Large intestine (tissue), 3 donors: ENCODE measurements at regions not wholly inside any gene's neighbourhood (a gene's known extent, or its start where the extent isn't known, plus 50 kb on each side); places are given as distances from the start of the nearest gene placed in this dataset.

Source experiments
- DNase-seq, 2 donors: peaks; one replicate each; pipeline versions ENCODE4 v3.0.0 to v3.0.0-alpha.2; 2013
- H3K27ac ChIP-seq: one replicate; pipeline ENCODE4 v1.5.1; 2013; ENCODE audit warnings: low read length
- H3K27me3 ChIP-seq: 2 replicates; pipeline ENCODE4 v1.6.1; 2013; ENCODE audit warnings: low read length; ENCODE audit not compliant: control insufficient read depth, insufficient read depth
- H3K36me3 ChIP-seq: 2 replicates; pipeline ENCODE4 v1.6.1; 2013; ENCODE audit warnings: low read length; ENCODE audit not compliant: control insufficient read depth, insufficient read depth
- H3K4me1 ChIP-seq: one replicate; pipeline ENCODE4 v1.6.1; 2013; ENCODE audit warnings: low read length; ENCODE audit not compliant: control insufficient read depth, insufficient read depth
- H3K4me3 ChIP-seq: one replicate; pipeline ENCODE4 v1.5.1; 2013; ENCODE audit warnings: low read length
- H3K9me3 ChIP-seq: one replicate; pipeline ENCODE4 v1.6.1; 2013; ENCODE audit warnings: mild to moderate bottlenecking, low read depth, low read length, moderate library complexity; ENCODE audit not compliant: control insufficient read depth
- WGBS: methylation state at CpG from one replicate; pipeline ENCODE4 v1.1.5; 2013; ENCODE audit warnings: low lambda C conversion rate; ENCODE audit not compliant: insufficient coverage; 5-methylcytosine and 5-hydroxymethylcytosine counted together

- DNase-seq: no peak
- Histone ChIP-seq H3K36me3 (no peaks in the 10 kb centered on the region), H3K27me3 (no peaks in the 10 kb centered on the region), H3K4me3 (no peak overlapping the region), H3K9me3 (no peaks in the 10 kb centered on the region), H3K4me1 (no peaks in the 10 kb centered on the region), H3K27ac (no peak overlapping the region)
- WGBS: 100% methylated on average over 1 of the region's 1 CpG
Observed at GRCh38 chr1:14109276-14109635, 409.3 kb downstream of the PRDM2 start.

- no peaks in the 10 kb centered on the region for H3K9me3 ChIP-seq
- no peaks in the 10 kb centered on the region for H3K27me3 ChIP-seq
- H3K36me3 ChIP-seq: no peaks in the 10 kb centered on the region
- WGBS: no CpG with 5 or more reads among the region's 2 CpGs
- H3K4me1 ChIP-seq: no peaks in the 10 kb centered on the region
- H3K27ac ChIP-seq: no peak overlapping the region
- DNase-seq: no peak
- no peak overlapping the region for H3K4me3 ChIP-seq
Observed at GRCh38 chr1:14110040-14110439, 410.1 kb downstream of the PRDM2 start.

DNA sequence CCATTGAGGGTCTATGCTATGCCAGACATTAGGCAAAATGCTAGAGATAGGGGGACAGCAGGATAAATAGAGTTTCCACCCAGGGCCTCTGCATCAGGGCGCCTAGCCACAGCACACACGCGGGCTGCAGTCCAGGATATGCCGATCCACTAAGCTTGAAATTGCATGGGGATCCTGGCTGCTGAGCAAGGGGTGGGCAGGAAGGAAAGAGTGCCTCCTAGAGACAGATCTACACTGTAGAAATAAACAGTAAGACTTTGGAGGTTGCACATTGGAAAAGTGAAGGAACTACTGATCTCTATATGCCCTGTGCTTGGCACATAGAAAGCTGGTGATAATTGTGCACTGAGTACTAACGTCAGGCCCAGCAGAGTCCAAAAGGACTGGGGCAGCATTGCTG is 411.1 kb downstream of the PRDM2 start:
- no peak overlapping the region for H3K27ac ChIP-seq
- no peaks in the 10 kb centered on the region for H3K4me1 ChIP-seq
- H3K27me3 ChIP-seq: no peaks in the 10 kb centered on the region
- no peak overlapping the region for H3K4me3 ChIP-seq
- DNase-seq: no peak
- no peaks in the 10 kb centered on the region for H3K36me3 ChIP-seq
- WGBS: no CpG with 5 or more reads among the region's 5 CpGs
- no peaks in the 10 kb centered on the region for H3K9me3 ChIP-seq

DNA sequence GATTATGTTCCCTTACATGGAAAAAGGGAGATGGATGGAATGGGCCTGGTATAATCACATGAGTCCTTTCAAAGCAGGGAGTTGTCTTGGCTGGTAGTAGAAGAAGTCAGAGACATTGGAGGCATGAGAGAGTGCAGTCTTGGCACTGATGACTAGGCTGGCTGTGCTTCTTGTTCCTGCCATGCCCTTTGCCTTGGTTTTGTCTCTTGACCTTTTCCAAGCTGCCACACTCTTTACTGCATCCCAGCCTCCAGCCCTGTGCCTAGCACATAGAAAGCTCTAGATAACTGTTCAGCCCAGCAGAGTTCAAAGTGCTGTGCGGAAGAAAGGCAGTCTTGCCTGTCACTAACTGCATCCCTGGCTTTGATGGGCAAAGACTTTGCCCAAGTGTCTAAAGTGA is 412.6 kb downstream of the PRDM2 start:
- Histone ChIP-seq H3K4me1 (no peaks in the 10 kb centered on the region), H3K27me3 (no peaks in the 10 kb centered on the region), H3K36me3 (no peaks in the 10 kb centered on the region), H3K4me3 (no peak overlapping the region), H3K9me3 (no peaks in the 10 kb centered on the region), H3K27ac (no peak overlapping the region)
- WGBS: no CpG with 5 or more reads among the region's 1 CpG
- no peak for DNase-seq

DNA sequence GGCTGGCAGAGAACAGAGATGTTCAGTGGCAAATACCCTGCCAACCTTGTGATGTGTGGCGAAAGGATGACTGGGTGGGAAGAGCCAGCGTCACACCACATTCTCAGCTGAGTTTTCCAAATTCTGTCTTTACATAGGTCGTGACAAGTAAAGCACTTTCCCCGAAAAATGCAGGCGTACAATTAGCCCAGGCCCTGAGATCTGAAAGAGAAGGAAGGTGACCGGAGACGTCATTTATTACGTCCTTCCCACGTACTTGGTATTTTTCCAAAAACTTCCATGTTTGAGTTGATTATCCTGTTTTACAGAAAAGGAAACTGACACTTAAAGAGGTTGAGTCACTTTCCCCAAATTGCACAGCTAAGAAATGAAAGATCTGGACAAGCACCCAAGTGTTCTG is 413.3 kb downstream of the PRDM2 start:
- H3K9me3 ChIP-seq: no peaks in the 10 kb centered on the region
- no peaks in the 10 kb centered on the region for H3K27me3 ChIP-seq
- no peaks in the 10 kb centered on the region for H3K4me1 ChIP-seq
- WGBS: no CpG with 5 or more reads among the region's 9 CpGs
- H3K27ac ChIP-seq: no peak overlapping the region
- no peak for DNase-seq
- H3K36me3 ChIP-seq: no peaks in the 10 kb centered on the region
- no peak overlapping the region for H3K4me3 ChIP-seq

GRCh38 chr1:14113841-14114567 is 414.0 kb downstream of the PRDM2 start:
- Histone ChIP-seq H3K4me1 (no peaks in the 10 kb centered on the region), H3K27ac (no peak overlapping the region), H3K4me3 (no peak overlapping the region), H3K36me3 (no peaks in the 10 kb centered on the region), H3K27me3 (no peaks in the 10 kb centered on the region), H3K9me3 (no peaks in the 10 kb centered on the region)
- DNase-seq: peak in 1 of 2 donors; percentile 15
- WGBS: 83% methylated on average over 3 of the region's 15 CpGs

GRCh38 chr1:14115976-14116375 is 416.0 kb downstream of the PRDM2 start:
- Histone ChIP-seq H3K9me3 (no peaks in the 10 kb centered on the region), H3K4me3 (no peak overlapping the region), H3K27me3 (no peaks in the 10 kb centered on the region), H3K4me1 (no peaks in the 10 kb centered on the region), H3K27ac (no peak overlapping the region), H3K36me3 (no peaks in the 10 kb centered on the region)
- 100% methylated on average over 2 of the region's 4 CpGs for WGBS
- DNase-seq: no peak

DNA sequence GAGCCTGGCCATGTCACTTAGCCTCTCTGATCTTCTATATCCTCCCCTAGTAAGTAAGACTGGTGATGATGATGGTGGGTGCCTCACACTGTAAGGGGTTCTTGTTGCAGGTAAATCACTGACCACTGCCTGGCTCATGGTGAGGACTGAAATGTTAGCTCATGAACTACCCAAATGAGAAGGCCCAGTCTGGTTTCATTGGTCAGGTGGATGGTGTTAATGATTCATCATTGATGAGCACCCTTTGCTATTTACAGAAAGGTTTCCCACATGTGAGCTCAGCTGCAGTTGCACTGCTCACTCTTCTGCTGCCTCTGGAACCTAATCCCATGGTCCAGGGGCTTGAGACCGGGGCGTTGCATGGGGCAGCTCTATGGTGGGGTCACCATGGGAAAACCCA is 417.7 kb downstream of the PRDM2 start:
- H3K36me3 ChIP-seq: no peaks in the 10 kb centered on the region
- no peaks in the 10 kb centered on the region for H3K9me3 ChIP-seq
- H3K4me1 ChIP-seq: no peaks in the 10 kb centered on the region
- H3K27me3 ChIP-seq: no peaks in the 10 kb centered on the region
- no CpG with 5 or more reads among the region's 2 CpGs for WGBS
- DNase-seq: no peak
- no peak overlapping the region for H3K4me3 ChIP-seq
- no peak overlapping the region for H3K27ac ChIP-seq

DNA sequence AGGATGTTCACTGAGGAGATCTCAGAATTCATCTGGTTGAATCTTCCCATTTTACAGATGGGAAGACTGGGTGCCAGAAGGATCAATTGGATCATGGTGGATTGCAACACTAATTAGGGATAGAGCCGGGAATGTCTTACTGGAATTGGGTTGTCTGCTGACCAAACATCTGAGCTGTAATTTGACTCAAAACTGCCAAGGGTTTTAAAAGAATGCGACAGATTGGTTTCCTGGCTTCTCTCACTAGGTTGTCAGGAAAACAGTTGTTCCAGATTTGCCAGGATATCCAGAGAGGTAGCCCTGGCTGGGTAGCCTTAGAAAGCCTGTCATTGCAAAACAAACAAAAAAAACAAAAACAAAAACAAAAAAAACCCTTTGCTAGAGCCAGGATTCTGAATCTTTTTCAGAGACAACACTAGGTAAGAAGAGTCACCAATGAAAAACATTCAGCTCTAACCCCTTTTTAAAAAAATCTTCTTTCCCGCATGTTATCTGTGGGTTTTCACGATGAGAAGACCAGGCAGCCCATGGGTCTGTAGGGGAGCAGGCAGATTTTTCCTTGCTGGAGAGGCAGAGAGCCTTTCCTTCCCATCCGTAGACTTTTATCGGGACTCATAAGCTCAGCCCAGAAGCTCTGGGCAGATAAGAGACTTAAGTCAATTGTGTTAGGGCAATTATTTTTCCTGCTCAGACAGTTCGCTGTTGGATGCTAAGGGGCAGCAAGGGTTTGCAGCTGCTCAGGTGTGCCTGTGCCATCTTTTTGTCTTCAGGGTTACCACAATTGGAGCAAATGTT is 418.9 kb downstream of the PRDM2 start:
- Histone ChIP-seq H3K4me1 (no peaks in the 10 kb centered on the region), H3K9me3 (no peaks in the 10 kb centered on the region), H3K27me3 (no peaks in the 10 kb centered on the region), H3K27ac (no peak overlapping the region), H3K36me3 (no peaks in the 10 kb centered on the region), H3K4me3 (no peak overlapping the region)
- DNase-seq: no peak
- WGBS: no CpG with 5 or more reads among the region's 7 CpGs

DNA sequence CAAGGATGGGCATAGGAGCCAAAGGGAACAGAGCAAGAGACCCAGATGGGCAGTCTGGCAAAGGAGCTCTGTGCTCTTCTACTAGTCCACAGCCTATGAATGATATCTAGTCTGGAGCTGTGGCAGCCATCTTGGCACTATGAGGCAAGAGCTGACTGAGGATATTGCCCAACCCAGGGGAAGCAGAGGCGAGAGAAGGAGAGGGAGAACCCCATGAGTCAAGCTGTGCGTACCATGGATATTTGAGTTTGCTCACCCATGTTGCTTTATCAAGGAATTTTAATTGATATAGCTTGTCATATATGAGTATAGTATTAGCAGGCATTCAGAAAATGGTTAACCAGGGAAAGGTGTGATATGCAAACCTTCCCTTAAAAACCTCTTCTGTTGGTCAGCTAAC is 420.9 kb downstream of the PRDM2 start:
- no peak for DNase-seq
- no peaks in the 10 kb centered on the region for H3K36me3 ChIP-seq
- H3K4me1 ChIP-seq: no peaks in the 10 kb centered on the region
- no CpG with 5 or more reads among the region's 2 CpGs for WGBS
- no peak overlapping the region for H3K27ac ChIP-seq
- H3K27me3 ChIP-seq: no peaks in the 10 kb centered on the region
- no peak overlapping the region for H3K4me3 ChIP-seq
- H3K9me3 ChIP-seq: no peaks in the 10 kb centered on the region

DNA sequence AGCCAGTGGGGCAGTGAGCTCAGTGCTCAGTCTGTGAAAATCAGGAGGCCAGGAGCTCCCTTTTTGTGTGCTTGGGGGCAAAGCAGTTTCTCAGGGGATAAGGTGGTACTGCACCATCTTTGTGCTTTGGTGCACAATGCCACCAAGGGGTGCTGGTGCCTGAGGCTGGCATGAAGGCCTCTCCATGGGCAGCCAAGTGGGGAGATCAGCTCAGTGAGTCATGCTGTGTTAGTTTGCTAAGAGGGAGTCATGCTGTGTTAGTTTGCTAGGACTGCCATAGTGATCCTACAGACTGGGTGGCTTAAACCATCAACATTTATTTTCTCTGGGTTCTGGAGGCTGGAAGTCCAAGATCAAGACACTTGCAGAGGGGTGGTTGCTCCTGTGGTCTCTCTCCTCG is 428.1 kb downstream of the PRDM2 start:
- no CpG with 5 or more reads among the region's 1 CpG for WGBS
- Histone ChIP-seq H3K9me3 (no peaks in the 10 kb centered on the region), H3K4me3 (no peak overlapping the region), H3K27me3 (no peaks in the 10 kb centered on the region), H3K27ac (no peak overlapping the region), H3K4me1 (no peaks in the 10 kb centered on the region), H3K36me3 (no peaks in the 10 kb centered on the region)
- DNase-seq: no peak
